D721Med (cell line): ENCODE measurements at regions not wholly inside any gene's neighbourhood (a gene's known extent, or its start where the extent isn't known, plus 50 kb on each side); places are given as distances from the start of the nearest gene placed in this dataset.

Experiments
- DNase-seq: peaks from one replicate; pipeline ENCODE4 v3.0.0; 2011; ENCODE audit warnings: low spot score; ENCODE audit not compliant: insufficient read length
- FAIRE-seq: peaks from 2 replicates; lab custom pipeline; 2011; peaks lifted over from hg19 to GRCh38; lab: Jason Lieb, UNC
- TF ChIP-seq, protein P1 (sequence below): IDR thresholded peaks from 2 replicates; pipeline ENCODE4 v1.5.1; 2012; ENCODE audit warnings: mild to moderate bottlenecking, control low read depth; ENCODE audit not compliant: insufficient read depth; ENCODE audit errors: missing control alignments

DNA sequence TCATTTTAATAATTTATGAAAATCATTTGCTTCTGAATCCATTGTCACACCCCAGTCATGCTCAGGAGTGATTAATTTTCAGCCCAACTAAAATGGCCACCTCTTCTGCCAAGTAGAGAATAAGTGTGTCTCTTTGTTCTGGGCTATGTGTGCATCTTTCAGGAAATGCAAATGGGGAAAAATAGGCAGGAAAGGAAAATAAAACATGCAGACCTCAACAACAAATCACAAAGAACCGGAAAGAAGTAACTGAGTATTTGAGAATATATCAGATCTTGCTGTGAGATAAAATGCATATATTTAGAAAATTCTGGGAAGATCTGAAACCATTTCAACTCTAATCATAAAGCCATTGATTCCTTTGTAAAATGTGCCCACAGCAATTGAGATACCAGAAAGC, 763.9 kb downstream of the GALC start:
- DNase-seq (no peak), FAIRE-seq (no peak)
- TF ChIP-seq, protein P1, sequence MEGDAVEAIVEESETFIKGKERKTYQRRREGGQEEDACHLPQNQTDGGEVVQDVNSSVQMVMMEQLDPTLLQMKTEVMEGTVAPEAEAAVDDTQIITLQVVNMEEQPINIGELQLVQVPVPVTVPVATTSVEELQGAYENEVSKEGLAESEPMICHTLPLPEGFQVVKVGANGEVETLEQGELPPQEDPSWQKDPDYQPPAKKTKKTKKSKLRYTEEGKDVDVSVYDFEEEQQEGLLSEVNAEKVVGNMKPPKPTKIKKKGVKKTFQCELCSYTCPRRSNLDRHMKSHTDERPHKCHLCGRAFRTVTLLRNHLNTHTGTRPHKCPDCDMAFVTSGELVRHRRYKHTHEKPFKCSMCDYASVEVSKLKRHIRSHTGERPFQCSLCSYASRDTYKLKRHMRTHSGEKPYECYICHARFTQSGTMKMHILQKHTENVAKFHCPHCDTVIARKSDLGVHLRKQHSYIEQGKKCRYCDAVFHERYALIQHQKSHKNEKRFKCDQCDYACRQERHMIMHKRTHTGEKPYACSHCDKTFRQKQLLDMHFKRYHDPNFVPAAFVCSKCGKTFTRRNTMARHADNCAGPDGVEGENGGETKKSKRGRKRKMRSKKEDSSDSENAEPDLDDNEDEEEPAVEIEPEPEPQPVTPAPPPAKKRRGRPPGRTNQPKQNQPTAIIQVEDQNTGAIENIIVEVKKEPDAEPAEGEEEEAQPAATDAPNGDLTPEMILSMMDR = no peak

DNA sequence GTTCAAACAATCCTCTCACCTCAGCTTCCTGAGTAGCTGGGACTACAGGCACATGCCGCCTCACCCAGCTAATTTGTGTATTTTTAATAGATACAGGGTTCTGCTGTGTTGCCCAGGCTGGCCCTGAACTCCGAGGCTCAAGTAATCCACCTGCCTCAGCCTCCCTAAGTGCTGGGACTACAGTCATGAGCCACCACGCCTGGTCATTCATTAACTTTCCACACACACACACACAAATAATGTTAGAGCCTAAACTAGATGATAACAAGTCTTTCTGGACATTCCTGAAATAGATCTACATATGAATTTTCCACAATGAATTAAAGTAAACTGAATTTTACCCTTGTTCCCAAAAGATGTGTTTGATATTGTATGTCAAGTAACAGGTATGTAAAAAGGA, 776.0 kb downstream of the GALC start:
- FAIRE-seq (no peak), DNase-seq (no peak)
- TF ChIP-seq, protein P1 = no peak

DNA sequence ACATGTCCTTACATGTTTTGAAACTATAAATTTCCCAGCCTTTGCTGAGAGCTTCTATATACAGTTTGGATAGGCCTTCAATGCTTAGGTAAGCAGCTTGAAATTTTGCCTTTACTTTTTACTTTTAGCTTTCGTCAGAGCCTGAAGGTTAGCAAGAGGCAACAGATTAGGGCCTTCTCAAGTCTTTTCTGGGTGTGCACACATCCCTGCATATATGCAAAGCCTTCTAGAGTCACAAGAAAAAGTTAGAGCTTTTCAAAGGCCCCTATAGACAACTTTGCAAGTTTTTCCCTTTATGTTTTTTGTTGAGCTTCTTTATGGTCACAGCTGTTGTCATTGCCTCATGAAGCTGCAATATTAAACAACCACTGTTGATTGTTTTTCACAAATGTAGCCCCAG, 778.4 kb downstream of the GALC start:
- DNase-seq = no peak
- FAIRE-seq = no peak
- TF ChIP-seq, protein P1 = no peak

DNA sequence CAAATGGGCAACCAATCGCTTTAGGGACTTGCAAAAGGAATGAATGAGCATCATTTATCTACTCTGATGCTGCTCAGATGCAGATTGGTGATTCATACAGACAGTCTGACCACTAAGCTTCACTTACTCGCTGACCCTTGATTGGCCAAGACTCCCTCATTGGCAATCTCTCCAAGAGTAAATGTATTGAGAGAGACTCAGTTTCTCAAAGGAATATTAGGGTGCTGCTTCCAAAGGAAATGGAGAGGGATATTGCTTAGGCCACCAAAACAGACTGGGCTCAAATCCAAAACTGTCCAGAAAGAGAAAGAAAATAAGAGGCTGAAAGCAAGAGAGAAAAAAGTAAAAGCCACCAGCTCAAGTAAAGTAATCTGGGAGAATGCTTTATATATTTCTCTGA, 785.2 kb downstream of the GALC start:
- TF ChIP-seq, protein P1 = no peak
- DNase-seq = no peak
- FAIRE-seq = no peak

DNA sequence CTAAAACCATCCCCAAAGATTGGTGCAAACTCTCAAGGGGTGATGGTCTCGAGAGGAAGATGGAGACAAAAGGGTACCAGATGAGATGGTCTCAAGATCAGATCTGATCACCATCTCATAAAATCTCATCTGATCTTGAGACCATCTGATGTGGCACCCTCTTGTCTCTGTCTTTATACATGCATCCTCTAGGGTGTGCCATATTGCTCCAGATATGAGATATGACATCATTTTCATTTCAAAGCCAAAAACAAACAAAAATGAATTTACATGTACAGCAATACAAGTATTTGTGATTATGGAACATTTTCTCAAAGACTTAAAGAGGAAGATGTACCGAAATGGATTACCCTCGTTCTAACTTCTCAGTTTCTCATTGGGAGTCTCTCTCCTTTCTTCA, 787.2 kb downstream of the GALC start:
- TF ChIP-seq, protein P1 = no peak
- DNase-seq = no peak
- FAIRE-seq = no peak

DNA sequence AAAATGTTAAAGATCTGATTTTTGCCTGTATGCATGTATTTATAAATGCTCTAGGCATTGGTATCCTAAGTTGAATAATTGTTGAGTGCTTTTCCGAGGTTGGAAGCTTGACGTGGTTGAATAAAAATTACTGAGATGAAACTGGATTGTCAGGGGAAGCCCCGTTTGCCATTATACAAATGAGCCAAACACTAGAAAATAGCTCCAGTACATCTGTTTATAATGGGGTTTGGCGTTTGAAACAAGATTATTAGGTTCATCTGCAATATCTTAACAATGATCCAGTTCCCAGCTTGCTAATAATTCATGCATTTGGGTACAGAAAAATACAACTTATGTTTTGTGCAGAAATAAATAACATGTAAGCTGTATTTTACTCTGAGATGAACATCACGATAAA, 789.6 kb downstream of the GALC start:
- TF ChIP-seq, protein P1 = no peak
- no peak for FAIRE-seq

DNA sequence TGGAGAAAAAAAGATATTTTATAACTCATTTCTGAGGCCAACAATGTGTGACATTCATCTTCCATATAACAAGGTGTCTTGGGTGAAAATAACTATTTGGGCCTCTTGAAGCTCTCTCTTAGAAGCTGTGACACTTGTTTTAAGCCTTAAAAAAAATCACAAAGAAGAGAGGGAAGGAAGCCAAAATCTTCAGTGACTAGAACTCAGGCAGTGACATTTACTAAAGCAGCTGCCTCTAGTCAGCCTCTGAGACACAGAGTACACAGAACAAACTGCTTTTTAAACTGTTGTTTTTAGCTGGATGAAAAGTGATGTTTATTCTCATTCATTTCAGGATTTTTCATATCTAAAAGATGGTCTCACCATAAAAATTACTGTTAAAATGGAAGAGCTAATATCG, 793.6 kb downstream of the GALC start:
- TF ChIP-seq, protein P1 = no peak
- no peak for FAIRE-seq

More for the DNA sequence above, 789.6 kb downstream of the GALC start:
- no peak for DNase-seq

More for the DNA sequence above, 793.6 kb downstream of the GALC start:
- no peak for DNase-seq
